HepG2 (cell line): ENCODE measurements at regions not wholly inside any gene's neighbourhood (a gene's known extent, or its start where the extent isn't known, plus 50 kb on each side); places are given as distances from the start of the nearest gene placed in this dataset.

Experiments
- ATAC-seq: fragments of 200-7000 bp; cut with Tn5 transposase; 3 replicates; pipeline ENCODE4 v1.9.1; 2020; ENCODE audit warnings: mild to moderate bottlenecking, moderate library complexity
- BruUV-seq: library from RNA; stranded (reverse); fragments of 400-500 nt; replicated peaks from 2 replicates; lab custom pipeline; 2021; lab: Mats Ljungman, UMichigan
- CTCF ChIA-PET: fragments of 300-600 bp; formaldehyde crosslinking; extraction: SDS; loops from one replicate; lab custom pipeline; 2021; ENCODE audit warnings: low total read pairs, inconsistent platforms, low intra/inter-chr PET ratio; lab: Yijun Ruan, JAX
- POLR2A ChIA-PET: fragments of 350-600 bp; sonication (Branson Sonifier 250); formaldehyde crosslinking; loops from one replicate; lab custom pipeline; 2020; ENCODE audit warnings: antibody characterized with exemption, inconsistent platforms; lab: Yijun Ruan, JAX
- DNase-seq: peaks from one replicate; pipeline ENCODE4 v3.0.0-alpha.2; 2015; ENCODE audit warnings: low spot score
- FAIRE-seq: peaks from 3 replicates; lab custom pipeline; 2011; peaks lifted over from hg19 to GRCh38; lab: Jason Lieb, UNC
- H2AFZ ChIP-seq: one replicate; pipeline ENCODE4 v1.6.1; 2011; ENCODE audit warnings: low read length, inconsistent platforms
- H3K27ac ChIP-seq: fragments of 300-600 bp; 3 replicates; pipeline ENCODE4 v1.8.0; 2011; ENCODE audit warnings: mixed run types, mild to moderate bottlenecking, mixed read lengths, low read length, inconsistent platforms; ENCODE audit not compliant: insufficient read depth; ENCODE audit errors: extremely low read length
- H3K27me3 ChIP-seq, 2 experiments: fragments of 200-600 bp in 1 of 2; 2 replicates in 1 of 2; 3 replicates in 1 of 2; pipeline versions ENCODE4 v1.6.0 to v1.8.0; 2011; ENCODE audit warnings: low read length in 2 of 2, mild to moderate bottlenecking in 2 of 2, moderate library complexity in 2 of 2, inconsistent platforms in 1 of 2; ENCODE audit not compliant: insufficient read depth in 2 of 2, control insufficient read depth in 1 of 2
- H3K36me3 ChIP-seq, 2 experiments: fragments of 200-600 bp in 1 of 2; replicated peaks in 1 of 2; 2 replicates in 1 of 2; 3 replicates in 1 of 2; pipeline versions ENCODE4 v1.5.1 to v1.8.0; 2011; ENCODE audit warnings: low read length in 2 of 2, inconsistent platforms in 1 of 2; ENCODE audit not compliant: insufficient read depth in 2 of 2, control insufficient read depth in 1 of 2
- H3K4me1 ChIP-seq: 2 replicates; pipeline ENCODE4 v1.5.1; 2012; ENCODE audit warnings: low read length, inconsistent platforms; ENCODE audit not compliant: insufficient read depth
- H3K4me2 ChIP-seq: 2 replicates; pipeline ENCODE4 v1.6.0; 2011; ENCODE audit warnings: low read depth, low read length, inconsistent platforms
- H3K4me3 ChIP-seq, 3 experiments: fragments of 200-600 bp in 1 of 3; sonication (generic), shearing (Covaris generic) in 1 of 3; replicated peaks in 1 of 3; 2 replicates each; pipeline ENCODE4 v1.5.1; 2011 to 2016; ENCODE audit warnings: low read length in 3 of 3, inconsistent platforms in 2 of 3, low read depth in 2 of 3, mild to moderate bottlenecking in 2 of 3, control low read depth in 1 of 3, mixed read lengths in 1 of 3; ENCODE audit not compliant: insufficient read depth in 1 of 3
- H3K79me2 ChIP-seq: one replicate; pipeline ENCODE4 v1.6.1; 2011; ENCODE audit warnings: low read length, inconsistent platforms; ENCODE audit not compliant: insufficient read depth
- H3K9ac ChIP-seq: 2 replicates; pipeline ENCODE4 v1.6.0; 2011; ENCODE audit warnings: mild to moderate bottlenecking, low read depth, low read length, inconsistent platforms; ENCODE audit not compliant: insufficient read depth
- H3K9me3 ChIP-seq: 2 replicates; pipeline ENCODE4 v1.5.1; 2012; ENCODE audit warnings: mild to moderate bottlenecking, low read length
- H4K20me1 ChIP-seq: 2 replicates; pipeline ENCODE4 v1.6.0; 2011; ENCODE audit warnings: inconsistent platforms, mild to moderate bottlenecking, low read length, moderate library complexity; ENCODE audit not compliant: insufficient read depth
- KDM2A ChIP-seq: sonication (generic); formaldehyde crosslinking; IDR thresholded peaks from 2 replicates; pipeline ENCODE4 v1.4.0; 2020; ENCODE audit warnings: low read depth, missing genetic modification reagents, borderline replicate concordance
- KDM5A ChIP-seq: fragments of 200-600 bp; sonication (generic); IDR thresholded peaks from 2 replicates; pipeline ENCODE4 v1.7.0; 2018; ENCODE audit warnings: antibody characterized with exemption, mild to moderate bottlenecking, low read length, borderline replicate concordance
- MAFK ChIP-seq, 2 experiments: IDR thresholded peaks in 1 of 2; conservative IDR thresholded peaks in 1 of 2; 2 replicates each; pipeline ENCODE4 v1.6.1; 2011; ENCODE audit warnings: improper control_type of control experiment in 2 of 2, low read length in 2 of 2
- NFE2L2 ChIP-seq: fragments of 150-350 bp; IDR thresholded peaks from 2 replicates; pipeline ENCODE4 v1.6.1; 2014; ENCODE audit warnings: low read length
- NR1H2 ChIP-seq: sonication (generic); formaldehyde crosslinking; IDR thresholded peaks from 2 replicates; pipeline ENCODE4 v1.8.1; 2022; ENCODE audit warnings: low read depth, missing genetic modification reagents, borderline replicate concordance
- PHF8 ChIP-seq: sonication (generic); formaldehyde crosslinking; IDR thresholded peaks from 2 replicates; pipeline ENCODE4 v1.5.0; 2020; ENCODE audit warnings: missing genetic modification reagents
- RERE ChIP-seq: IDR thresholded peaks from 2 replicates; pipeline ENCODE4 v1.6.1; 2016; ENCODE audit warnings: low read depth, missing genetic modification reagents, missing compliant biosample characterization
- ZNF781 ChIP-seq: sonication (generic); formaldehyde crosslinking; IDR thresholded peaks from 2 replicates; pipeline ENCODE4 v1.5.1; 2020; ENCODE audit warnings: borderline replicate concordance, mild to moderate bottlenecking, missing genetic modification reagents; ENCODE audit errors: not compliant biosample characterization
- WGBS: methylation state at CpG from one replicate; pipeline ENCODE4 v1.1.6; 2017; ENCODE audit warnings: low lambda C conversion rate; 5-methylcytosine and 5-hydroxymethylcytosine counted together
- in situ Hi-C: cut with HindIII; loops from 2 replicates; pipeline ENCODE4 v1.10.0; 2017; ENCODE audit warnings: low pct_unique_long_range_greater_than_20kb; ENCODE audit not compliant: extremely low pct_ligation_motif_present
- intact Hi-C: fragments of 100-400 bp; cut with micrococcal nuclease; formaldehyde crosslinking; loops from one replicate; pipeline ENCODE4 v1.10.0; 2022; ENCODE audit not compliant: unreplicated experiment

DNA sequence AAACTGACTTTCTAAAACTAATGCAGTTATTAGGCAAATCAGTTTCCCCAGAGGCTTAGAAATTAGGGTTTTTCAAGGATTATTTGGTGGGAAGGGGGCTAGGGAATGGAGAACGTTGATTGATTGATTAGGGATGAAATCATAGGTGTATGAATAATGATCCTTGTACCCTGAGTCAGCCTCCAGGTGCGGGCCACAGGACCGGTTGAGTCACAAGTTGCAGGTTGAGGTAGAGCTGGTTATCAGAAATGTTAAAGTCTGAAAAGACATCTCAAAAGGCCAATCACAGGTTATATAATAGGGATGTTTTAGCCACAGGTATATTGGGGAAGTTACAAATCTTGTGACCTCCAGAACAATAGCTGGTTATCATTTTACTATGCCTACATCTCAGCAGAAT lies 341.8 kb upstream of the GULP1 start (continued):
- TF ChIP-seq NR1H2 (CRISPR knock-in tag), result no peak

DNA sequence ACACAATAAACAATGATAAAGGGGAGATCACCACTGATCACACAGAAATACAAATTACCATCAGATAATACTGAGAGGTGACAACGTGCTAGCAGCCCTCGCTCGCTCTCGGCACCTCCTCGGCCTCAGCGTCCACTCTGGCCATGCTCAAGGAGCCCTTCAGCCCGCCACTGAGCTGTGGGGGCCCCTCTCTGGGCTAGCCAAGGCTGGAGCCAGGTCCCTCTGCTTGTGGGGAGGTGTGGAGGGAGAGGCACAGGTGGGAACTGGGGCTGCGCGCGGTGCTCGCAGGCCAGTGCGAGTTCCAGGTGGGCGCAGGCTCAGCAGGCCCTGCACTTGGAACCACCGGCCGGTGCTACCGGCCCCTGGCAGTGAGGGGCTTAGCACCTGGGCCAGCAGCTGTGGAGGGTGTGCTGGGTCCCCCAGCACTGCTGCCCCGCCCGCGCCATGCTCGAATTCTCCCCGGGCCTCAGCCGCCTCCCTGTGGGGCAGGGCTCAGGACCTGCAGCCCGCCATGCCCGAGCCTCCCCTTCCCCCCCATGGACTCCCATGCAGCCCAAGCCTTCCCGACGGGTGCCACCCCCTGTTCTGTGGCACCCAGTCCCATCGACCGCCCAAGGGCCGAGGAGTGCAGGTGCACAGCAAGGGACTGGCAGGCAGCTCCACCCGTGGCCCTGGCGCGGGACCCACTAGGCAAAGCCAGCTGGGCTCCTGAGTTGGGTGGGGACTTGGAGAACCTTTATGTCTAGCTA lies 340.0 kb upstream of the GULP1 start:
- POLR2A ChIA-PET, result no interaction called here
- H3K9me3 ChIP-seq, result no peaks in the 10 kb centered on the region; the same call in 1 of the 2 replicates
- no peak overlapping the region for H3K4me3 ChIP-seq
- no peak overlapping the region for H3K4me2 ChIP-seq
- ATAC-seq (no peak), FAIRE-seq (no peak), DNase-seq (no peak)
- no peak for TF ChIP-seq KDM5A
- no peak for TF ChIP-seq PHF8 (CRISPR knock-in tag)
- TF ChIP-seq ZNF781 (CRISPR knock-in tag), result no peak
- TF ChIP-seq KDM2A (CRISPR knock-in tag), result no peak
- H3K27me3 ChIP-seq, result no peaks in the 10 kb centered on the region; a peak in 1 of 5 replicates
- 59% methylated on average over 15 of the region's 32 CpGs for WGBS
- in situ Hi-C loops (no loop called here), intact Hi-C loops (no loop called here)
- BruUV-seq, result no TSS peak
- no peak overlapping the region for H3K27ac ChIP-seq
- H3K79me2 ChIP-seq, result no peaks in the 10 kb centered on the region
- H4K20me1 ChIP-seq, result no peaks in the 10 kb centered on the region
- no peak overlapping the region for H2AFZ ChIP-seq
- no peaks in the 10 kb centered on the region for H3K36me3 ChIP-seq
- H3K9ac ChIP-seq, result no peak overlapping the region
- CTCF ChIA-PET, result no interaction called here
- no peaks in the 10 kb centered on the region for H3K4me1 ChIP-seq

DNA sequence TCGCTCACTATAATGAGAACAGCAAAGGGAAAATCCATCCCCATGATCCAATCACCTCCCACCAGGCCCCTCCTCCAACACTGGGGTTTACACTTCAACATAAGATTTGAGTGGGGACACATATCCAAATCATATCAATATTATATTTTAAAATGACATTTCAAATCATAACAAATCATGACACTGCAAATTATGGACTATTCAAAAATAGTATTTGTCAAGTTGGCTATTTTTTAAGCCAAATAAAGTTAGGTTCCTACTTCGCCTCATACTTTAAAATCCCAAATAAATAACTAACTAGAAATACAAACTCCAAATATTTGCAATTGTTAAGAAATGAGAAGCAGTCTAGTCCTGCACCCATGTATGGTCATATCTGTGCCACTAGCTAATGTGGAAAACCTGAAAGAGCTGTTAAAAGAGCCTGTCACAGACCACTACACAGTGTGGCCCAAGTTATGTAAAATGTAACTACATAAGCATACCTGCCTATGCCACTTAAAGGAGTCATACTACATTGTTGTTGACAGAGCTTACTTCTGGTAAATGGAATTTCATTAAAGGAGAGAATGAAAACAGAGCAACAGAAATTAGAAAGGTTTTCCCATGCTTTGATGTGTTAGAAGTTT lies 334.7 kb upstream of the GULP1 start:
- CTCF ChIA-PET, result no interaction called here
- ATAC-seq, result no peak
- no peak overlapping the region for H3K27ac ChIP-seq
- no peak for FAIRE-seq
- POLR2A ChIA-PET, result no interaction called here
- H4K20me1 ChIP-seq, result no peaks in the 10 kb centered on the region
- WGBS, result 9% methylated on average over 2 of the region's 2 CpGs
- no peak overlapping the region for H2AFZ ChIP-seq
- in situ Hi-C loops (no loop called here), intact Hi-C loops (no loop called here)
- H3K4me2 ChIP-seq, result no peak overlapping the region
- no TSS peak for BruUV-seq
- no peak overlapping the region for H3K4me3 ChIP-seq
- H3K4me1 ChIP-seq, result no peaks in the 10 kb centered on the region
- DNase-seq, result no peak
- no peak overlapping the region for H3K9ac ChIP-seq
- H3K79me2 ChIP-seq, result no peaks in the 10 kb centered on the region
- no peaks in the 10 kb centered on the region for H3K9me3 ChIP-seq
- no peaks in the 10 kb centered on the region for H3K27me3 ChIP-seq
- H3K36me3 ChIP-seq, result no peaks in the 10 kb centered on the region
- TF ChIP-seq MAFK (conservative IDR thresholded peaks at IDR 0.05 in 1 of 2, IDR thresholded peaks at IDR 0.05 in 1 of 2; ENCODE audit: low read length in 2 of 2) (peak; percentile 76 to 77), NFE2L2 (peak; percentile 66), RERE (no peak)
